Fibroblast of mammary gland (primary cell): ENCODE measurements at regions not wholly inside any gene's neighbourhood (a gene's known extent, or its start where the extent isn't known, plus 50 kb on each side); places are given as distances from the start of the nearest gene placed in this dataset.
A peak's percentile ranks its signal among the peaks of the same experiment; 100 is the strongest.

Experiments used
- DNase-seq: peaks from one replicate; pipeline ENCODE4 v3.0.0-alpha.2; 2010; ENCODE audit warnings: low read depth
- H3K4me3 ChIP-seq: 2 replicates; pipeline ENCODE4 v1.5.1; 2011; ENCODE audit warnings: low read depth, mild to moderate bottlenecking, low read length, moderate library complexity; ENCODE audit not compliant: control insufficient read depth
- CTCF ChIP-seq: conservative IDR thresholded peaks from 2 replicates; pipeline ENCODE4 v1.5.1; 2011; ENCODE audit warnings: low read depth, low read length, inconsistent platforms; ENCODE audit not compliant: control insufficient read depth, insufficient read depth

GRCh38 chr6:144653885-144654505 is 368.9 kb downstream of the UTRN start:
- no peak for DNase-seq
- no peak for TF ChIP-seq CTCF
- H3K4me3 ChIP-seq: no peak overlapping the region

- DNase-seq: no peak
- TF ChIP-seq CTCF: no peak
Observed at GRCh38 chr6:144654506-144654905, 369.4 kb downstream of the UTRN start.

GRCh38 chr6:144655376-144655775 is 370.2 kb downstream of the UTRN start:
- DNase-seq: peak; percentile 72
- no peak for TF ChIP-seq CTCF
- no peak overlapping the region for H3K4me3 ChIP-seq

More at GRCh38 chr6:144654506-144654905, 369.4 kb downstream of the UTRN start:
- no peak overlapping the region for H3K4me3 ChIP-seq

- no peak for TF ChIP-seq CTCF
- H3K4me3 ChIP-seq: no peak overlapping the region
- no peak for DNase-seq
Observed at GRCh38 chr6:144657691-144658090, 372.6 kb downstream of the UTRN start.

GRCh38 chr6:144659202-144660182 is 374.4 kb downstream of the UTRN start:
- DNase-seq: peak; percentile 54
- no peak overlapping the region for H3K4me3 ChIP-seq
- no peak for TF ChIP-seq CTCF

GRCh38 chr6:144660561-144661115 is 375.5 kb downstream of the UTRN start:
- H3K4me3 ChIP-seq: no peak overlapping the region
- no peak for TF ChIP-seq CTCF
- no peak for DNase-seq
